ENCODE measurements at regions not wholly inside any gene's neighbourhood (a gene's known extent, or its start where the extent isn't known, plus 50 kb on each side); places are given as distances from the start of the nearest gene placed in this dataset.

DNA sequence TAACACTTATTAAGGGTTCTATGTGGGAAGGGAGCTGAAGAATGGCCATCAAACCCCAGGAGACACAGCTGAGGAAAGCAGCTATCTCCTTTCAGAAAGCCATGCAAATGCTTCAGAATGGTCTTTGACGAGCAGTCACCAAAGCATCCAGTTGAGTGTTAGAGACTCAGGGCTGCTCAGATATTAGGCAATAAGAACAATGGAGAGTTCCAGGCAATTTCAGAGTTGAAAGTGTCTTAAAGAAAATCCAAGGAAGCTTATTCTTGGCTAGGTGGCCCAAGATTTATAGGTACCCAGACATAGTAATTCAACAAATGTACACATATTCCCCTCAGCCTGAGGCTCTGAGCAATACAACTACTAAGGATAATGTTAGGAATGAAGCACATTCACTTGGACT lies 180.1 kb upstream of the SOX4 start:
- TF ChIP-seq, protein P1, sequence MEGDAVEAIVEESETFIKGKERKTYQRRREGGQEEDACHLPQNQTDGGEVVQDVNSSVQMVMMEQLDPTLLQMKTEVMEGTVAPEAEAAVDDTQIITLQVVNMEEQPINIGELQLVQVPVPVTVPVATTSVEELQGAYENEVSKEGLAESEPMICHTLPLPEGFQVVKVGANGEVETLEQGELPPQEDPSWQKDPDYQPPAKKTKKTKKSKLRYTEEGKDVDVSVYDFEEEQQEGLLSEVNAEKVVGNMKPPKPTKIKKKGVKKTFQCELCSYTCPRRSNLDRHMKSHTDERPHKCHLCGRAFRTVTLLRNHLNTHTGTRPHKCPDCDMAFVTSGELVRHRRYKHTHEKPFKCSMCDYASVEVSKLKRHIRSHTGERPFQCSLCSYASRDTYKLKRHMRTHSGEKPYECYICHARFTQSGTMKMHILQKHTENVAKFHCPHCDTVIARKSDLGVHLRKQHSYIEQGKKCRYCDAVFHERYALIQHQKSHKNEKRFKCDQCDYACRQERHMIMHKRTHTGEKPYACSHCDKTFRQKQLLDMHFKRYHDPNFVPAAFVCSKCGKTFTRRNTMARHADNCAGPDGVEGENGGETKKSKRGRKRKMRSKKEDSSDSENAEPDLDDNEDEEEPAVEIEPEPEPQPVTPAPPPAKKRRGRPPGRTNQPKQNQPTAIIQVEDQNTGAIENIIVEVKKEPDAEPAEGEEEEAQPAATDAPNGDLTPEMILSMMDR (IDR thresholded peaks at IDR 0.05 in 2 of 3, conservative IDR thresholded peaks at IDR 0.05 in 1 of 3; ENCODE audit: borderline replicate concordance in 1 of 3, insufficient read depth in 1 of 3, low read depth in 2 of 3, low read length in 2 of 3) = no peak
- TF ChIP-seq RAD21 (IDR thresholded peaks at IDR 0.05; ENCODE audit: low read depth) (no peak), EZH2 (IDR thresholded peaks at IDR 0.05) (no peak), POLR2AphosphoS5 (IDR thresholded peaks at IDR 0.05; ENCODE audit: low read depth, low read length) (no peak), EZH2phosphoT487 (IDR thresholded peaks at IDR 0.05; ENCODE audit: borderline replicate concordance) (no peak), YY1 (IDR thresholded peaks at IDR 0.05; ENCODE audit: extremely low read depth, insufficient replicate concordance, low read depth, low read length) (no peak), REST (IDR thresholded peaks at IDR 0.05; ENCODE audit: low read depth) (no peak), POLR2A (IDR thresholded peaks at IDR 0.05; ENCODE audit: borderline replicate concordance, extremely low read depth, insufficient read depth, insufficient read length) (no peak), ZNF274 (IDR thresholded peaks at IDR 0.05; ENCODE audit: low read depth, low read length) (no peak), MAX (IDR thresholded peaks at IDR 0.05) (no peak), SIN3A (IDR thresholded peaks at IDR 0.05; ENCODE audit: low read depth) (no peak)

All from HCT116 (cell line).